SK-N-MC (cell line): ENCODE measurements at regions not wholly inside any gene's neighbourhood (a gene's known extent, or its start where the extent isn't known, plus 50 kb on each side); places are given as distances from the start of the nearest gene placed in this dataset.

ENCODE experiments used
- EZH2 ChIP-seq: fragments of 200-600 bp; sonication (generic); IDR thresholded peaks from one replicate; pipeline ENCODE4 v1.6.1; 2017; ENCODE audit warnings: antibody characterized with exemption
- FOXP2 ChIP-seq: optimal IDR thresholded peaks from 2 replicates; pipeline ENCODE3; 2011; ENCODE audit warnings: mild to moderate bottlenecking, moderate library complexity; ENCODE audit not compliant: insufficient read depth; ENCODE audit errors: extremely low read length, control extremely low read depth

- TF ChIP-seq FOXP2 (no peak), EZH2 (no peak)
Measured at GRCh38 chr20:22408521-22409402, 175.6 kb downstream of the FOXA2 start.
